Immature natural killer cell (primary cell): ENCODE measurements at regions not wholly inside any gene's neighbourhood (a gene's known extent, or its start where the extent isn't known, plus 50 kb on each side); places are given as distances from the start of the nearest gene placed in this dataset.
"Not testable (repeated sequence)": the region's sequence is repeated elsewhere in the genome, so short reads cannot be mapped to it uniquely, and the experiment has no call there.

ENCODE experiments used
- DNase-seq, 3 donors: peaks; one replicate each; pipeline ENCODE4 v3.0.0; 2022; ENCODE audit warnings: mixed read lengths in 1 of 3
- H3K27ac Mint-ChIP-seq, 6 donors: one replicate each; pipeline ENCODE4 v1.8.0; 2020; ENCODE audit warnings: mixed read lengths in 6 of 6, mild to moderate bottlenecking in 5 of 6, inconsistent platforms in 4 of 6, moderate library complexity in 3 of 6
- H3K27me3 Mint-ChIP-seq, 3 donors: one replicate each; pipeline ENCODE4 v1.8.0; 2020 to 2021; ENCODE audit warnings: low read depth in 3 of 3, mild to moderate bottlenecking in 3 of 3, mixed read lengths in 3 of 3, moderate library complexity in 3 of 3, inconsistent platforms in 1 of 3
- H3K36me3 Mint-ChIP-seq, 3 donors: one replicate each; pipeline ENCODE4 v1.8.0; 2020; ENCODE audit warnings: mixed read lengths in 3 of 3, inconsistent platforms in 2 of 3, mild to moderate bottlenecking in 2 of 3
- H3K4me1 Mint-ChIP-seq, 2 donors: one replicate each; pipeline ENCODE4 v1.8.0; 2020; ENCODE audit warnings: inconsistent platforms in 2 of 2, mild to moderate bottlenecking in 2 of 2, mixed read lengths in 2 of 2, moderate library complexity in 1 of 2
- H3K4me3 Mint-ChIP-seq, 5 donors: one replicate each; pipeline ENCODE4 v1.8.0; 2020; ENCODE audit warnings: mild to moderate bottlenecking in 5 of 5, mixed read lengths in 5 of 5, inconsistent platforms in 3 of 5, moderate library complexity in 3 of 5
- H3K9me3 Mint-ChIP-seq, 6 donors: one replicate each; pipeline ENCODE4 v1.8.0; 2020; ENCODE audit warnings: mild to moderate bottlenecking in 6 of 6, mixed read lengths in 6 of 6, inconsistent platforms in 4 of 6, moderate library complexity in 3 of 6

DNA sequence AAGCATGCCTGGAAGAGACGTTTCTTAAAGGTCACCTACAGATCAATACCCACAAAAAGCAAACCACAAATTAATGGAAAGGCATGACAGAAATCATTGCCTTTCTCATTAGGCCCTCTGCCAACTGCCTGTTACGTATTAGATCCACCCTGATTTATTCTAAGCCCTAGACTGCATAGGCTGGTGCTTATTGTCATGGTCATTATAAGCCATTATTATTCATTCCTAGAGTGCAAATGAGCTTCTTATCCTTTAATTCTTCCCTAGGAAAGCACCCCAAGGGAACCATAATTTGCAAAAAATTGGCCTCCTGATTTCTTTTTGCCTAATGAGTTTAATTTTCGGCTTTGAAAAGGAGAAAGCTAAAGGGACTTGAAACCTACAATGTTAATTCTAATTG lies 184.2 kb upstream of the GPRIN3 start:
- Mint-ChIP-seq H3K9me3 (peaks cover 0 to 2% (median 0%) of the 10 kb centered on the region in 6 donors), H3K4me3 (no peak overlapping the region), H3K36me3 (peaks cover 0 to 4% (median 0%) of the 10 kb centered on the region in 3 donors)

DNA sequence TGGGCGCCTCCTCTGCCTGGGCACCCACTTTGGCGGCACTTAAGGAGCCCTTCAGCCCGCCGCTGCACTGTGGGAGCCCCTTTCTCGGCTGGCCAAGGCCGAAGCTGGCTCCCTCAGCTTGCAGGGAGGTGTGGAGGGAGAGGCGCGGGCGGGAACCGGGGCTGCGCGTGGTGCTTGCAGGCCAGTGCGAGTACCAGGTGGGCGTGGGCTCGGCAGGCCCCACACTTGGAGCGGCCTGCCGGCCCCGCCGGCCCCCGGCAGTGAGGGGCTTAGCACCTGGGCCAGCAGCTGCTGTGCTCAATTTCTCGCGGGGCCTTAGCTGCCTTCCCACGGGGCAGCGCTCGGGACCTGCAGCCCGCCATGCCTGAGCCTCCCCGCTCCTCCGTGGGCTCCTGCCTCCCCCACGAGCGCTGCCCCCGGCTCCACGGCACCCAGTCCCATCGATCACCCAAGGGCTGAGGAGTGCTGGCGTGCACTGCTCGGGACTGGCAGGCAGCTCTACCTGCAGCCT lies 182.4 kb upstream of the GPRIN3 start:
- not testable (repeated sequence) for H3K9me3 Mint-ChIP-seq, H3K36me3 Mint-ChIP-seq, H3K27ac Mint-ChIP-seq, H3K27me3 Mint-ChIP-seq, H3K4me3 Mint-ChIP-seq, DNase-seq
- peaks cover 12 to 25% of the 10 kb centered on the region in 2 donors for H3K4me1 Mint-ChIP-seq

More for the DNA sequence above, 184.2 kb upstream of the GPRIN3 start:
- H3K27me3 Mint-ChIP-seq: no peaks in the 10 kb centered on the region
- H3K27ac Mint-ChIP-seq: peak overlapping the region in 1 of 6 donors; percentile 47
- H3K4me1 Mint-ChIP-seq: peaks cover 11 to 23% of the 10 kb centered on the region in 2 donors
- no peak for DNase-seq

DNA sequence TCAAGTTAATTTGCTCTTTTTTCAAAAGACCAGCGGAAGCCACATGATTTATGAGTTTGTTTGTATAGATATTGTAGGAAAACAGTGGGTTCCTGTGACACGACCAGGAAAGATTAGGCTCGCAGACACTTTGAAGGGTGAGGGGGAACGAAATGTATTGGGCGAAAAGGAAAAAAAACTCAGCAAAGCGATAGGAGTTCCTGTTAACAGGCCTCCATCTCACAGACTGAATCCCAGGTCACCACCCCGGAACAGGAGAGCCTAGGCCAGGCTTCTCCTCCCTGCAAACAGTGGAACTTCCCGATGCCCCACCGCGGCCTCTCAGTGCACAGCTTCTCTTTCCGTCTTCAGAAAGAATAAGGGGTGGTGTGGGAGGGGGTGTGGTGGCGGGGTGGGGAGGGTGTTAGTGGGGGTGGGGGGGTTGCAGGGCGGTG lies 181.8 kb upstream of the GPRIN3 start:
- H3K36me3 Mint-ChIP-seq: peaks cover 0 to 4% (median 0%) of the 10 kb centered on the region in 3 donors
- H3K4me1 Mint-ChIP-seq: peaks cover 12 to 25% of the 10 kb centered on the region in 2 donors
- peak overlapping the region in 3 of 5 donors; percentile 11 to 68 (median 64) for H3K4me3 Mint-ChIP-seq
- no peaks in the 10 kb centered on the region for H3K27me3 Mint-ChIP-seq
- DNase-seq: no peak
- H3K9me3 Mint-ChIP-seq: peaks cover 0 to 2% (median 0%) of the 10 kb centered on the region in 6 donors
- peak overlapping the region in 2 of 6 donors; percentile 21 to 76 for H3K27ac Mint-ChIP-seq

DNA sequence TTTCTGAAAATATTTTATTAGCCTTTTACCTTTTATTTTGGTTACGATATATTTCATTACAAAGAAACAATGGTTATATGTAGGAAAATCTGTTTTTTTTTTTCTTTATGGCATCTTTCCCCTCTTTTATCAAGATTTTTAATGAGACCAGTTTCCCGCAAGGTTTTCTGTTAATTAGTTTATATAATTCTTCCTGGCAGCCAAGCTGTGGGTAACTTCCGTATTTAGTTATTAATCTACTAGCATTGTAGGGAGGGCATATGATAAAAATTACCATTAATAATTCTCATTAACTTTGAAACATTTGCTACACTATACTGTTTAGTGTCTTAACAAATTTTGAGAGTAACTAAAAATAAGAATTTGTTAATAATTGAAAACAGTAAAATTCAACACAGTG lies 181.1 kb upstream of the GPRIN3 start:
- H3K9me3 Mint-ChIP-seq: peaks cover 0 to 2% (median 0%) of the 10 kb centered on the region in 6 donors
- H3K27ac Mint-ChIP-seq: no peak overlapping the region
- H3K4me1 Mint-ChIP-seq: peaks cover 12 to 25% of the 10 kb centered on the region in 2 donors
- no peaks in the 10 kb centered on the region for H3K27me3 Mint-ChIP-seq
- H3K4me3 Mint-ChIP-seq: peak overlapping the region in 1 of 5 donors; percentile 40
- DNase-seq: no peak
- peaks cover 0 to 4% (median 0%) of the 10 kb centered on the region in 3 donors for H3K36me3 Mint-ChIP-seq

DNA sequence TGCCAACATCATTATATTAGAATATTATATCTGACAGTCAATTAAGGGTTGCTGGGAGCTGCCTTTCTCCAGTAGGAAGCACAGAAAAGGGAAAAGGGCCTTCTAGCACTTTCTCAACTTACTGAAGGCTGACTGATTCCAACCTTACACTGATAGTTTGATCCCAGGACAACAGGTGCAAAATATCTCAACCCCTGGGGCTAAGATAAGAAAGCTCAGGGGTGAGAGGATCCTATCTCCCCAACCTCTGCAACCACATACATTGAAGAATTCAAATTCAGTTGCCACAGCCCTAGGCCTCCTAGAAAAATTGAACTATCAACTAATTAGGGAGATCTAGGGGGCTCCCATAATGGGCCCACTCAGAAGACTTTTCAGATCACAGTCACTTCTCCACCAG lies 179.1 kb upstream of the GPRIN3 start:
- peaks cover 0 to 2% (median 1%) of the 10 kb centered on the region in 3 donors for H3K27me3 Mint-ChIP-seq
- H3K36me3 Mint-ChIP-seq: peaks cover 0 to 4% (median 0%) of the 10 kb centered on the region in 3 donors
- DNase-seq: no peak
- H3K4me3 Mint-ChIP-seq: peak overlapping the region; percentile 82 to 93 (median 87)
- H3K9me3 Mint-ChIP-seq: peaks cover 0 to 2% (median 0%) of the 10 kb centered on the region in 6 donors
- H3K4me1 Mint-ChIP-seq: peaks cover 12 to 25% of the 10 kb centered on the region in 2 donors
- H3K27ac Mint-ChIP-seq: peak overlapping the region in 3 of 6 donors; percentile 54 to 84 (median 77)

DNA sequence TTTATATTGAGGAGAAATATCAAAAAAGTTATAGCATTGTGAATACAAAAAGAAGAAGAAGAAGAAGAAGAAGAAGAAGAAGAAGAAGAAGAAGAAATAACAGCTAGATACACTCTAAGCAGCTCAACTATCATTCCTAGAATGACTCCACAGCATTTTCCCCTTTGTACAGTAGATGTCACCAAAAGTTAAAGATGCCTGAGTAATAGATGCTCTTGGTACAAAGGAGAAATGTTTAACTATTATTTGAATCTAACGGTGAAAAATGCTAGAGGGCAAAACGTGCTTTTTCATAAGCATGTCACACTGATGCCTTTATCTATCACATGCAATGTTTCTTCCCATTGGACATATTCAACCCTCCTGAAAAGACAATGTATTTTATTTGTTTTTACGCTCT lies 178.4 kb upstream of the GPRIN3 start:
- Mint-ChIP-seq H3K27ac (no peak overlapping the region), H3K4me1 (peaks cover 12 to 25% of the 10 kb centered on the region in 2 donors), H3K27me3 (peaks cover 0 to 3% (median 2%) of the 10 kb centered on the region in 3 donors), H3K4me3 (peak overlapping the region in 2 of 5 donors; percentile 2 to 85), H3K36me3 (peaks cover 0 to 4% (median 0%) of the 10 kb centered on the region in 3 donors), H3K9me3 (peaks cover 0 to 2% (median 0%) of the 10 kb centered on the region in 6 donors)
- no peak for DNase-seq

DNA sequence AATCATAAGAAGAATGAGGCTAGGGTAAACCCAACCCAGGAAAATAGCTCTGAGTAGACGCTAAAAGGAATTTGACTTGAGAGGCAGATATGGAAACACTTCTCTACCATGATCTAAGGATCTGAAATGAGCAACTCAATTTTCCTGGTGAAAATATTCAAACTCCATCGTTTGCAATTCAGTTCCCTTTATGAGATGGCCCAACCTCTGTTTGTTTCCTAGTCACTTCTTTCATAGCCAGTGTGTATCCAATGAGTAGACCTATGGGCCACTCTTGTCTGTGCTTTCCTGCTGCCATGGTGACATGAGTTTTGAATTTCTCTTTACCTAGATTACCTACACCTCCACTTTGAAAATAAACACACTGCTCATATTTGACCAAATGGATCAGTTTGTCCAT lies 176.2 kb upstream of the GPRIN3 start:
- peaks cover 0 to 5% (median 2%) of the 10 kb centered on the region in 3 donors for H3K27me3 Mint-ChIP-seq
- H3K4me1 Mint-ChIP-seq: peaks cover 8 to 18% of the 10 kb centered on the region in 2 donors
- DNase-seq: no peak
- H3K9me3 Mint-ChIP-seq: no peaks in the 10 kb centered on the region
- no peak overlapping the region for H3K27ac Mint-ChIP-seq
- no peak overlapping the region for H3K4me3 Mint-ChIP-seq
- no peaks in the 10 kb centered on the region for H3K36me3 Mint-ChIP-seq

DNA sequence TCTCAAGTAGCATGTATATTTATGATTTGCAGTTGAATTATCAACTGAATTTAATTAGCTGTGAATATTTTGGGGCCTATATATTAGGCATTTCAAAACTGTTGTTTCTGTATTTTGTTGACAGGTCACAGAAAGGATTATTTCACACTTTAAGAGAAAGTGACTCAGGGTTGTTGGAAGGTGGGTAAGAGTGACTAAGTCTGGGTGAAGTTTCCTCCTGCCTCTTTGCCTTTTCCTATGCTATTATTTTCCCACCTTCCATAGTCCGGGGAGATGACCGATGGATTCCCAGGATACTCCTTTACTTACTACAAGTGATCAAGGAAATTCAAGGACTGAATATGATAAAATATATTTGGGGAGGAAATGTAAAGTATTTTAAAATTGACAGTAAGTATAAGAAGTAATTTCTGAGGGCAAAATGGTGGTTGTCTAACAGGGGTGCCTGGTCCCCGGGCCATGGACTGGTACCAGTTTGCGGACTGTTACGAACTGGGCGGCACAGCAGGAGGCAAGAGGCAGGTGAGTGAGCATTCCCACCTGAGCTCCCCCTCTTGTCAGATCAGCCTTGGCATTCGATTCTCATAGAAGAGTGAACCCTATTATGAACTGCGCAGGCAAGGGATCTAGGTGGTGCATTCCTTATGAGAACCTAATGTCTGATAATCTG lies 175.5 kb upstream of the GPRIN3 start:
- no peak for DNase-seq
- H3K9me3 Mint-ChIP-seq: no peaks in the 10 kb centered on the region
- H3K36me3 Mint-ChIP-seq: no peaks in the 10 kb centered on the region
- peaks cover 8 to 14% of the 10 kb centered on the region in 2 donors for H3K4me1 Mint-ChIP-seq
- H3K27me3 Mint-ChIP-seq: peaks cover 0 to 5% (median 2%) of the 10 kb centered on the region in 3 donors
- no peak overlapping the region for H3K4me3 Mint-ChIP-seq
- H3K27ac Mint-ChIP-seq: no peak overlapping the region

DNA sequence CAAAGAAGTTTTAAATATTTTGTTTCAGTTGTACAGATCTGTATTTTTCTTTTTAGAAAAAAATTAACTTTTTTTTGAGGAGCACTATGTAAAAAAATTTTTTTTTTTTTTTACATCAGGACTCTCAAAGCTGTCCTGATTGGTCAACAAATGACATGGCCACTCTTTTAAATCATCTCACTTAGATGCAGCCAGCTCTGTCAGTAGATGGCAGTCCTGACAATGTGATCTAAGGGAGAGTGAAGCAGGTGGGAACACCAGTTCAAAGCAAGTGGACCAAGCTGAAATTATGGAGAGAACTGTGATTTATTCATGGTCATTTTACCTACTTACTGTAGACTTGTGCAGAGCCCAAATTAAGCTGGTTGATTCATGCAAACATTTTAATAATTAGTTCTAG lies 174.7 kb upstream of the GPRIN3 start:
- H3K27ac Mint-ChIP-seq: no peak overlapping the region
- H3K36me3 Mint-ChIP-seq: no peaks in the 10 kb centered on the region
- peaks cover 0 to 5% (median 2%) of the 10 kb centered on the region in 3 donors for H3K27me3 Mint-ChIP-seq
- no peaks in the 10 kb centered on the region for H3K9me3 Mint-ChIP-seq
- no peak overlapping the region for H3K4me3 Mint-ChIP-seq
- DNase-seq: peak; percentile 9 to 23 (median 18)
- H3K4me1 Mint-ChIP-seq: peaks cover 5 to 6% of the 10 kb centered on the region in 2 donors

DNA sequence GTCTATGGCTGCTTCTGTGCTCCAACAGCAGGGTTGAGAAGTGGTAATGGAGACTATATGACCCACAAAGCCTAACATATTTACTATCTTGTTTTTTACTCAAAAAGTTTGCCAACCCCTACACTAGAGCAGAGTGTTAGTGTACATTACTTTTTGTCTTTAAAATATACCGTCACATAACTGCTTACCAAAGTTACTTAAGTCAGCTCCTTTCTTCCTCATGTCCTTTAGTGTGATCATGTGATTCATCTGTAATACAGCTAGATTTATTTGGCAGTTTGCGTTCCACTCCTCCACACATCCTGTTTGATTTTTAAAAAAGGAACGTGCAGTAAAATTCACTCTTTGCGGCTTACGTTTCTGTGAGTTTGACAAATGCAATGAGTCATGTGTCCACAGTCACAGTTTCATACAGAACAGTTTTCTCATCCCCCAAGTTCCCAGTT lies 162.4 kb upstream of the GPRIN3 start:
- H3K4me1 Mint-ChIP-seq: peaks cover 10 to 22% of the 10 kb centered on the region in 2 donors

DNA sequence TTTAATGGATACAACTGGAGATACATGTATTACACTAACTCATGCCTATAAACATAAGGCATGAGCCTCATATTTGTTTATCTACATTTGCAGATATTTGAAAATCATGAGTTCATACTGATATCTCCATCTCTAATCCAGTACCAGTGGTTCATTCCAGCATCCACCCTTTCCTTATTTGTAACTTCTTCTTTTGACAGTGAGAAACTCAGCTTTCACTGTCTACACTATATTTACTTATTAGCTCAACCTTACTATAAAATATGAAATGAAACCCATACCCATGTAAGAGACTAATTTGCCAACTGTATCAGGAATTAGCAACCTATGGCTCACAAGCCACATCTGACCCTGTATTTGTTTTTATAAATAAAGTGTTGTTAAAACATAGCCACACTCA lies 161.9 kb upstream of the GPRIN3 start:
- H3K4me1 Mint-ChIP-seq: peaks cover 10 to 22% of the 10 kb centered on the region in 2 donors
- no peak overlapping the region for H3K27ac Mint-ChIP-seq
- no peak overlapping the region for H3K4me3 Mint-ChIP-seq
- H3K36me3 Mint-ChIP-seq: no peaks in the 10 kb centered on the region
- no peaks in the 10 kb centered on the region for H3K9me3 Mint-ChIP-seq
- no peak for DNase-seq
- H3K27me3 Mint-ChIP-seq: peaks cover 0 to 2% (median 0%) of the 10 kb centered on the region in 3 donors

More for the DNA sequence above, 162.4 kb upstream of the GPRIN3 start:
- peak overlapping the region in 4 of 5 donors; percentile 48 to 61 (median 58) for H3K4me3 Mint-ChIP-seq
- no peaks in the 10 kb centered on the region for H3K9me3 Mint-ChIP-seq
- H3K27ac Mint-ChIP-seq: peak overlapping the region in 4 of 6 donors; percentile 6 to 21 (median 11)
- H3K36me3 Mint-ChIP-seq: no peaks in the 10 kb centered on the region
- peak in 1 of 3 donors; percentile 14 for DNase-seq
- peaks cover 0 to 2% (median 0%) of the 10 kb centered on the region in 3 donors for H3K27me3 Mint-ChIP-seq

DNA sequence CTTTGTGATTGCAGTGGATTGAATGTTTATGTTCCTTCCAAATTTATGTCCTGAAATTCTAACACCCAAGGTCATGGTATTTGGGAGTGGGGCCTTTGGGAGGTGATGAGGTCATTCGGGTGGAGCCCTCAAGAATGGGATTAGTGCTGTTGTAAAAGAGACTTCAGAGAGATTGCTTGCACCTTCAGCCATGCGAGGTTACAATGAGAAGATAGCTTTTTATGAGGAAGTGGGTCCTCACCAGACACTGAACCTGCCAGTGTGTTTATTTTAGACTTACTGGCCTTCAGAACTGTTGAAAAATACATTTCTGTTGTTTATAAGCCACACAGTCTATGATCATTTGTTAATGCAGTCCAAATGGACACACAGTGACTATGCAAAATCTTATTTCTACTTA lies 161.0 kb upstream of the GPRIN3 start:
- Mint-ChIP-seq H3K27me3 (no peaks in the 10 kb centered on the region), H3K4me3 (no peak overlapping the region), H3K27ac (no peak overlapping the region)

DNA sequence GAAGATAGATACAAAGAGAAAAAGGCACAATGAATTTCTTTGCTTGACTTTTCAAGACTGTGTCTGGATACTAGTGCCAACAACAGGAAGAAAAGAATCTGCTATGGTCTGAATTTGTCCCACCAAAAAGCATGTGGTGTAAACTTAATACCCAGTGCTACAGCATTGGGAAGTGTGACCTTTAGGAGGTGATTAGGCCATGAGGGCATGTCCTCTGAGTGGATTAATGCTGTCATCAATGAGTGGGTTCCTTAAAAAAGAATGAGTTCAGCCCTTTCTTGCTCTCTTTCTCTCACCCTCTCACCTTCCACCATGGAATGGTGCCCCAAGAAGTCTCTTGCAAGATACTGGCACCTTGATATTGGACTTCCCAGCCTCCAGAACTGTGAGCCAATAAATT lies 155.7 kb upstream of the GPRIN3 start:
- DNase-seq: no peak
- Mint-ChIP-seq H3K4me3 (no peak overlapping the region), H3K9me3 (no peaks in the 10 kb centered on the region), H3K4me1 (no peaks in the 10 kb centered on the region), H3K27ac (no peak overlapping the region), H3K27me3 (peaks cover 0 to 1% (median 0%) of the 10 kb centered on the region in 3 donors), H3K36me3 (no peaks in the 10 kb centered on the region)

More for the DNA sequence above, 161.0 kb upstream of the GPRIN3 start:
- no peaks in the 10 kb centered on the region for H3K9me3 Mint-ChIP-seq
- no peak for DNase-seq
- H3K4me1 Mint-ChIP-seq: peaks cover 10 to 22% of the 10 kb centered on the region in 2 donors
- H3K36me3 Mint-ChIP-seq: no peaks in the 10 kb centered on the region

DNA sequence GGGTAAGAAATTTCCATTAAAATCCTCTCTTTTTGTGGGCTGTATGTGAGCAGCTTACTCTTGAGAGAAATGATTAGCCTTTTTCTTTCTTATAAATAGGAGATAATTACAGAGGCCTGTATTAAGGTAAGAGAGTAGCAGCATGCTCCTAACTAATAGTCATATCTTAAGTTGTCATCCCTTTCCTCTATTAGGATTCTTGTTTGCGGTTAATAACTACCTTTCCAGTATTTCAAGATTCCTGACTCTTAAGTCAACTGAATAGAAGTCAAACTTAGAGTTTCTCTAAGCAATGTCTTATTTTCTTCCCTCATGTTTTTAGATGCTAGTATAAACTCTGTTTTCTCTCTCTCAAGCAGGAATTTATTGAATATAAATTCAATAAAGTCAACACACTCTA lies 139.9 kb upstream of the GPRIN3 start:
- Mint-ChIP-seq H3K9me3 (peaks cover 10 to 21% (median 14%) of the 10 kb centered on the region in 6 donors), H3K4me1 (no peaks in the 10 kb centered on the region), H3K36me3 (peaks cover 6 to 14% (median 8%) of the 10 kb centered on the region in 3 donors), H3K27me3 (peaks cover 0 to 4% (median 4%) of the 10 kb centered on the region in 3 donors), H3K27ac (no peak overlapping the region), H3K4me3 (no peak overlapping the region)
- no peak for DNase-seq
